K562 (cell line): ENCODE measurements at regions not wholly inside any gene's neighbourhood (a gene's known extent, or its start where the extent isn't known, plus 50 kb on each side); places are given as distances from the start of the nearest gene placed in this dataset.

ENCODE experiments used
- ATAC-seq: fragments of 200-7000 bp; cut with Tn5 transposase; 3 replicates; pipeline ENCODE4 v1.9.1; 2020; ENCODE audit warnings: moderate library complexity
- BruUV-seq: library from RNA; stranded (reverse); fragments of 400-500 nt; replicated peaks from 2 replicates; lab custom pipeline; 2021; lab: Mats Ljungman, UMichigan
- CTCF ChIA-PET: fragments of 300-600 bp; formaldehyde crosslinking; extraction: SDS; loops from one replicate; lab custom pipeline; 2021; ENCODE audit warnings: low intra/inter-chr PET ratio; lab: Yijun Ruan, JAX
- POLR2A ChIA-PET: fragments of 300-600, 350-650 bp; sonication (Branson Sonifier 250); formaldehyde crosslinking; extraction: SDS; loops from one replicate; lab custom pipeline; 2021; ENCODE audit warnings: antibody characterized with exemption, inconsistent platforms; lab: Yijun Ruan, JAX
- DNase-seq, 4 experiments: peaks; one replicate each; pipeline versions ENCODE4 v3.0.0 to v3.0.0-alpha.2; 2011 to 2018; ENCODE audit warnings: low spot score in 3 of 4, mixed read lengths in 3 of 4; ENCODE audit errors: extremely low read depth in 1 of 4
- FAIRE-seq: peaks from 2 replicates; lab custom pipeline; 2011; peaks lifted over from hg19 to GRCh38; lab: Jason Lieb, UNC
- H2AFZ ChIP-seq: 2 replicates; pipeline ENCODE4 v1.6.0; 2011; ENCODE audit warnings: low read depth, low read length, control low read depth, inconsistent platforms
- H3K27ac ChIP-seq: fragments of 200-600 bp; 3 replicates; pipeline ENCODE4 v1.8.0; 2011; ENCODE audit warnings: low read depth, mild to moderate bottlenecking, control low read depth, inconsistent platforms, low read length, moderate library complexity, mixed read lengths; ENCODE audit errors: extremely low read depth
- H3K27me3 ChIP-seq, 2 experiments: fragments of 300-600 bp in 1 of 2; 2 replicates in 1 of 2; 3 replicates in 1 of 2; pipeline versions ENCODE4 v1.6.0 to v1.8.0; 2011; ENCODE audit warnings: inconsistent platforms in 2 of 2, low read length in 2 of 2, mild to moderate bottlenecking in 1 of 2, mixed read lengths in 1 of 2, moderate library complexity in 1 of 2; ENCODE audit not compliant: control insufficient read depth in 2 of 2, insufficient read depth in 2 of 2
- H3K36me3 ChIP-seq: fragments of 300-600 bp; 3 replicates; pipeline ENCODE4 v1.8.0; 2011; ENCODE audit warnings: mild to moderate bottlenecking, low read length, inconsistent platforms; ENCODE audit not compliant: control insufficient read depth, insufficient read depth
- H3K4me1 ChIP-seq, 2 experiments: fragments of 200-600 bp in 1 of 2; replicated peaks in 1 of 2; 2 replicates in 1 of 2; 3 replicates in 1 of 2; pipeline versions ENCODE4 v1.5.1 to v1.8.0; 2011; ENCODE audit warnings: inconsistent platforms in 2 of 2, low read length in 2 of 2, mild to moderate bottlenecking in 1 of 2, mixed read lengths in 1 of 2, moderate library complexity in 1 of 2; ENCODE audit not compliant: control insufficient read depth in 2 of 2, insufficient read depth in 2 of 2
- H3K4me2 ChIP-seq: 2 replicates; pipeline ENCODE4 v1.6.1; 2011; ENCODE audit warnings: low read length, control low read depth, inconsistent platforms, mixed read lengths; ENCODE audit not compliant: insufficient read depth
- H3K4me3 ChIP-seq: fragments of 200-600 bp; sonication (generic), shearing (Covaris generic); 2 replicates; pipeline ENCODE4 v1.5.1; 2016; ENCODE audit warnings: control low read depth, inconsistent platforms
- H3K79me2 ChIP-seq: fragments of 200-600 bp; 3 replicates; pipeline ENCODE4 v1.8.0; 2011; ENCODE audit warnings: low read length, inconsistent platforms; ENCODE audit not compliant: control insufficient read depth, insufficient read depth
- H3K9ac ChIP-seq, 2 experiments: 2 replicates each; pipeline versions ENCODE4 v1.6.0 to v1.6.1; 2011; ENCODE audit warnings: low read depth in 2 of 2, low read length in 2 of 2, control low read depth in 1 of 2, inconsistent platforms in 1 of 2, mild to moderate bottlenecking in 1 of 2, mixed read lengths in 1 of 2; ENCODE audit not compliant: insufficient read depth in 1 of 2
- H3K9me1 ChIP-seq: one replicate; pipeline ENCODE4 v1.6.0; 2011; ENCODE audit warnings: inconsistent platforms, mild to moderate bottlenecking, low read length, moderate library complexity; ENCODE audit not compliant: control insufficient read depth, insufficient read depth
- H3K9me3 ChIP-seq: replicated peaks from 2 replicates; pipeline ENCODE4 v1.5.1; 2011; ENCODE audit warnings: low read depth, low read length, inconsistent platforms; ENCODE audit not compliant: control insufficient read depth, insufficient read depth
- H4K20me1 ChIP-seq: replicated peaks from 2 replicates; pipeline ENCODE4 v1.6.1; 2011; ENCODE audit warnings: low read length, inconsistent platforms, mixed read lengths; ENCODE audit not compliant: control insufficient read depth, insufficient read depth
- CBX3 ChIP-seq, 2 experiments: IDR thresholded peaks; 1 replicate in 1 of 2; 2 replicates in 1 of 2; pipeline ENCODE4 v1.6.1; 2012; ENCODE audit warnings: inconsistent platforms in 2 of 2, low read length in 2 of 2, borderline replicate concordance in 1 of 2, control low read depth in 1 of 2
- CEBPZ ChIP-seq: fragments of 150-350 bp; IDR thresholded peaks from 2 replicates; pipeline ENCODE4 v1.6.1; 2014; ENCODE audit warnings: low read depth, mild to moderate bottlenecking, low read length, borderline replicate concordance
- ELF1 ChIP-seq: fragments of 200-800 bp; sonication (Bioruptor generic); IDR thresholded peaks from 2 replicates; pipeline ENCODE4 v1.6.1; 2016; ENCODE audit warnings: missing genetic modification characterization, missing compliant biosample characterization
- ETS2 ChIP-seq: IDR thresholded peaks from 2 replicates; pipeline ENCODE4 v1.6.1; 2016; ENCODE audit warnings: borderline replicate concordance, missing genetic modification characterization, mild to moderate bottlenecking, moderate library complexity, missing compliant biosample characterization; ENCODE audit not compliant: poor library complexity, severe bottlenecking
- EWSR1 ChIP-seq: fragments of 450-650 bp; IDR thresholded peaks from 2 replicates; pipeline ENCODE4 v1.6.1; 2018; ENCODE audit warnings: borderline replicate concordance, mild to moderate bottlenecking, low read depth, moderate library complexity; ENCODE audit not compliant: partially characterized antibody
- GABPA ChIP-seq: fragments of 200-800 bp; sonication (Bioruptor generic); conservative IDR thresholded peaks from 2 replicates; pipeline ENCODE4 v1.6.1; 2016; ENCODE audit warnings: low read depth, missing genetic modification characterization, missing compliant biosample characterization
- HDAC2 ChIP-seq: fragments of 450-650 bp; IDR thresholded peaks from 2 replicates; pipeline ENCODE4 v1.6.1; 2016; ENCODE audit warnings: mild to moderate bottlenecking
- JUN ChIP-seq, 2 experiments: sonication (generic) in 1 of 2; formaldehyde crosslinking in 1 of 2; IDR thresholded peaks; 2 replicates each; pipeline versions ENCODE4 v1.6.1 to v1.8.0; 2012 to 2022; ENCODE audit warnings: borderline replicate concordance in 2 of 2, mild to moderate bottlenecking in 2 of 2, improper control_type of control experiment in 1 of 2, low read depth in 1 of 2, low read length in 1 of 2, missing genetic modification reagents in 1 of 2
- KHSRP ChIP-seq: fragments of 450-650 bp; IDR thresholded peaks from 2 replicates; pipeline ENCODE4 v1.6.1; 2017
- PURB ChIP-seq: sonication (generic); formaldehyde crosslinking; IDR thresholded peaks from 2 replicates; pipeline ENCODE4 v1.9.0; 2021; ENCODE audit warnings: low read depth, mild to moderate bottlenecking, missing genetic modification reagents
- SNRNP70 ChIP-seq: fragments of 200-400 bp; formaldehyde crosslinking; optimal IDR thresholded peaks from 2 replicates; pipeline ENCODE3; 2017; ENCODE audit warnings: low read depth, low read length
- TBP ChIP-seq: optimal IDR thresholded peaks from 2 replicates; pipeline ENCODE3; 2011; ENCODE audit warnings: low read depth, low read length, improper control_type of control experiment
- TEAD4 ChIP-seq, 2 experiments: sonication (generic) in 1 of 2; formaldehyde crosslinking in 1 of 2; IDR thresholded peaks; 2 replicates each; pipeline versions ENCODE4 v1.6.1 to v1.8.0; 2012 to 2022; ENCODE audit warnings: borderline replicate concordance in 1 of 2, inconsistent platforms in 1 of 2, low read length in 1 of 2, mild to moderate bottlenecking in 1 of 2, missing genetic modification reagents in 1 of 2
- THAP12 ChIP-seq: fragments of 250-450 bp; sonication (Bioruptor Pico); IDR thresholded peaks from 2 replicates; pipeline ENCODE4 v1.9.0; 2021; ENCODE audit warnings: mild to moderate bottlenecking, inconsistent platforms
- ZNF584 ChIP-seq: fragments of 200-800 bp; sonication (Bioruptor generic); IDR thresholded peaks from 2 replicates; pipeline ENCODE4 v1.6.1; 2016; ENCODE audit warnings: low read depth, mild to moderate bottlenecking, missing genetic modification characterization, missing compliant biosample characterization
- ZNF780A ChIP-seq: fragments of 250-450 bp; sonication (Bioruptor Pico); IDR thresholded peaks from 2 replicates; pipeline ENCODE4 v1.5.0; 2021; ENCODE audit warnings: mild to moderate bottlenecking
- in situ Hi-C: fragments of 300-500 bp; cut with MboI; formaldehyde crosslinking; loops from 4 replicates; pipeline ENCODE4 v1.15.0; 2018; ENCODE audit warnings: inconsistent platforms, mixed read lengths
- intact Hi-C: fragments of 100-400 bp; cut with micrococcal nuclease; formaldehyde crosslinking; loops from 2 replicates; pipeline ENCODE4 v1.14.2; 2022

- no peaks in the 10 kb centered on the region for H3K36me3 ChIP-seq
- H3K27me3 ChIP-seq: no peaks in the 10 kb centered on the region
- ChIA-PET CTCF (no interaction called here), POLR2A (no interaction called here)
- no peaks in the 10 kb centered on the region for H3K9me3 ChIP-seq
- intact Hi-C loops: no loop called here
- H3K4me3 ChIP-seq: no peak overlapping the region
- no peak overlapping the region for H2AFZ ChIP-seq
- DNase-seq: no peak
- in situ Hi-C loops: no loop called here
- H3K9ac ChIP-seq: no peak overlapping the region
- H3K27ac ChIP-seq: no peak overlapping the region
- H3K9me1 ChIP-seq: no peaks in the 10 kb centered on the region
- ATAC-seq: no peak
- H3K4me1 ChIP-seq: peaks cover 0 to 3% of the 10 kb centered on the region in 2 experiments; a peak in 2 of 5 replicates
- BruUV-seq: no TSS peak
- no peak for FAIRE-seq
- no peaks in the 10 kb centered on the region for H3K79me2 ChIP-seq
- H3K4me2 ChIP-seq: no peak overlapping the region
- no peaks in the 10 kb centered on the region for H4K20me1 ChIP-seq
- TF ChIP-seq THAP12 (CRISPR knock-in tag) (no peak), GABPA (tag) (no peak), ZNF584 (no peak), PURB (CRISPR knock-in tag) (no peak), ZNF780A (CRISPR knock-in tag) (no peak), TBP (no peak), JUN (IDR thresholded peaks at IDR 0.05; ENCODE audit: borderline replicate concordance, low read depth, low read length) (no peak), JUN (CRISPR knock-in tag; IDR thresholded peaks at IDR 0.05; ENCODE audit: borderline replicate concordance) (no peak), CBX3 (IDR thresholded peaks at IDR 0.05; ENCODE audit: borderline replicate concordance in 1 of 2, low read length in 2 of 2) (no peak), TEAD4 (IDR thresholded peaks at IDR 0.05; ENCODE audit: low read length) (no peak), TEAD4 (CRISPR knock-in tag; IDR thresholded peaks at IDR 0.05; ENCODE audit: borderline replicate concordance) (no peak), ETS2 (tag) (no peak), EWSR1 (no peak), HDAC2 (no peak), SNRNP70 (no peak), ELF1 (no peak), KHSRP (no peak), CEBPZ (no peak)
Observed at GRCh38 chr10:63885156-63885555, 364.0 kb downstream of the REEP3 start.
